GM23338 (cell line): ENCODE measurements at regions not wholly inside any gene's neighbourhood (a gene's known extent, or its start where the extent isn't known, plus 50 kb on each side); places are given as distances from the start of the nearest gene placed in this dataset.

Experiments used
- ATAC-seq: fragments of 200-7000 bp; cut with Tn5 transposase; 3 replicates; pipeline ENCODE4 v1.9.1; 2020
- DNase-seq: peaks from one replicate; pipeline ENCODE4 v3.0.0-alpha.2; 2015; ENCODE audit warnings: low spot score
- H2AFZ ChIP-seq: fragments of 200-600 bp; sonication (generic); 2 replicates; pipeline ENCODE4 v1.8.0; 2016; ENCODE audit warnings: antibody characterized with exemption, mild to moderate bottlenecking, moderate library complexity
- H3F3A ChIP-seq: fragments of 200-600 bp; sonication (generic); replicated peaks from 2 replicates; pipeline ENCODE4 v1.8.0; 2017; ENCODE audit warnings: antibody characterized with exemption, mixed run types, low read depth
- H3K27ac ChIP-seq: fragments of 200-600 bp; sonication (generic); 2 replicates; pipeline ENCODE4 v1.6.1; 2016; ENCODE audit warnings: low read depth
- H3K27me3 ChIP-seq: fragments of 200-600 bp; sonication (generic); 2 replicates; pipeline ENCODE4 v1.8.0; 2016; ENCODE audit warnings: mild to moderate bottlenecking, mixed run types, moderate library complexity; ENCODE audit not compliant: insufficient read depth
- H3K36me3 ChIP-seq: fragments of 200-600 bp; sonication (generic); 2 replicates; pipeline ENCODE4 v1.8.0; 2016; ENCODE audit warnings: mild to moderate bottlenecking; ENCODE audit not compliant: insufficient read depth
- H3K4me1 ChIP-seq: fragments of 200-600 bp; sonication (generic); 2 replicates; pipeline ENCODE4 v1.8.0; 2016; ENCODE audit warnings: mild to moderate bottlenecking, moderate library complexity; ENCODE audit not compliant: insufficient read depth
- H3K4me2 ChIP-seq: fragments of 200-600 bp; sonication (generic); 2 replicates; pipeline ENCODE4 v1.7.1; 2017; ENCODE audit warnings: mixed run types
- H3K4me3 ChIP-seq: fragments of 200-600 bp; sonication (generic); 2 replicates; pipeline ENCODE4 v1.6.1; 2016; ENCODE audit warnings: mixed run types
- H3K79me2 ChIP-seq: fragments of 200-600 bp; sonication (generic); replicated peaks from 2 replicates; pipeline ENCODE4 v1.8.0; 2017; ENCODE audit warnings: mild to moderate bottlenecking; ENCODE audit not compliant: insufficient read depth
- H3K9me2 ChIP-seq: fragments of 200-600 bp; sonication (generic); 2 replicates; pipeline ENCODE4 v1.8.0; 2017; ENCODE audit not compliant: insufficient read depth
- H4K20me1 ChIP-seq: fragments of 200-600 bp; sonication (generic); replicated peaks from 2 replicates; pipeline ENCODE4 v1.8.0; 2017; ENCODE audit warnings: mild to moderate bottlenecking; ENCODE audit not compliant: insufficient read depth
- H3K27ac Mint-ChIP-seq: 2 replicates; pipeline ENCODE4 v1.8.0; 2020; ENCODE audit warnings: inconsistent platforms, mild to moderate bottlenecking, moderate library complexity, mixed read lengths
- H3K27me3 Mint-ChIP-seq: 3 replicates; pipeline ENCODE4 v1.8.0; 2022; ENCODE audit warnings: low read depth, mild to moderate bottlenecking, moderate library complexity, mixed read lengths, inconsistent platforms; ENCODE audit not compliant: insufficient read depth, poor library complexity
- H3K36me3 Mint-ChIP-seq: 3 replicates; pipeline ENCODE4 v1.8.0; 2021; ENCODE audit warnings: low read depth, mild to moderate bottlenecking, inconsistent platforms, moderate library complexity, mixed read lengths
- H3K4me1 Mint-ChIP-seq: 3 replicates; pipeline ENCODE4 v1.8.0; 2020; ENCODE audit warnings: mild to moderate bottlenecking, inconsistent platforms, mixed read lengths
- H3K4me3 Mint-ChIP-seq: 3 replicates; pipeline ENCODE4 v1.8.0; 2021; ENCODE audit warnings: moderate library complexity, mild to moderate bottlenecking, inconsistent platforms, mixed read lengths
- H3K9me3 Mint-ChIP-seq: 3 replicates; pipeline ENCODE4 v1.8.0; 2020; ENCODE audit warnings: moderate library complexity, mild to moderate bottlenecking, inconsistent platforms, mixed read lengths
- CREB1 ChIP-seq: fragments of 250-450 bp; sonication (Bioruptor Pico); IDR thresholded peaks from 2 replicates; pipeline ENCODE4 v1.5.0; 2020; ENCODE audit warnings: low read depth, mild to moderate bottlenecking, moderate library complexity
- CTCF ChIP-seq, 2 experiments: fragments of 200-600 bp in 1 of 2; sonication (generic) in 1 of 2; conservative IDR thresholded peaks; 2 replicates each; pipeline versions ENCODE4 v1.5.1 to v1.6.1; 2016 to 2017; ENCODE audit warnings: antibody characterized with exemption in 2 of 2, low read depth in 2 of 2, mild to moderate bottlenecking in 2 of 2, moderate library complexity in 1 of 2
- ETS1 ChIP-seq: IDR thresholded peaks from 2 replicates; pipeline ENCODE4 v1.6.1; 2016; ENCODE audit warnings: antibody characterized with exemption
- EZH2 ChIP-seq: fragments of 200-600 bp; sonication (generic); IDR thresholded peaks from one replicate; pipeline ENCODE4 v1.8.0; 2017; ENCODE audit warnings: antibody characterized with exemption, mild to moderate bottlenecking, low read depth; ENCODE audit not compliant: unreplicated experiment
- EZH2phosphoT487 ChIP-seq: fragments of 200-600 bp; sonication (generic); IDR thresholded peaks from one replicate; pipeline ENCODE4 v1.8.1; 2018; ENCODE audit warnings: antibody characterized with exemption; ENCODE audit not compliant: unreplicated experiment
- JUNB ChIP-seq: IDR thresholded peaks from one replicate; pipeline ENCODE4 v1.6.1; 2016; ENCODE audit warnings: antibody characterized with exemption; ENCODE audit not compliant: unreplicated experiment
- NANOG ChIP-seq: IDR thresholded peaks from 2 replicates; pipeline ENCODE4 v1.6.1; 2016; ENCODE audit warnings: antibody characterized with exemption, borderline replicate concordance
- POLR2AphosphoS5 ChIP-seq: IDR thresholded peaks from 2 replicates; pipeline ENCODE4 v1.6.1; 2016; ENCODE audit warnings: antibody characterized with exemption, low read depth
- REST ChIP-seq: IDR thresholded peaks from one replicate; pipeline ENCODE4 v1.6.1; 2018; ENCODE audit warnings: antibody characterized with exemption; ENCODE audit not compliant: unreplicated experiment
- STAT1 ChIP-seq: IDR thresholded peaks from one replicate; pipeline ENCODE4 v1.6.1; 2016; ENCODE audit warnings: antibody characterized with exemption; ENCODE audit not compliant: unreplicated experiment
- ZNF114 ChIP-seq: fragments of 250-450 bp; sonication (Bioruptor Pico); IDR thresholded peaks from 2 replicates; pipeline ENCODE4 v1.5.0; 2020; ENCODE audit warnings: mild to moderate bottlenecking, moderate library complexity
- ZNF331 ChIP-seq: fragments of 250-450 bp; sonication (Bioruptor Pico); IDR thresholded peaks from 2 replicates; pipeline ENCODE4 v1.5.0; 2020; ENCODE audit warnings: low read depth, mild to moderate bottlenecking, moderate library complexity
- ZNF462 ChIP-seq: fragments of 250-450 bp; sonication (Bioruptor Pico); IDR thresholded peaks from 2 replicates; pipeline ENCODE4 v1.5.0; 2020; ENCODE audit warnings: mild to moderate bottlenecking, moderate library complexity

DNA sequence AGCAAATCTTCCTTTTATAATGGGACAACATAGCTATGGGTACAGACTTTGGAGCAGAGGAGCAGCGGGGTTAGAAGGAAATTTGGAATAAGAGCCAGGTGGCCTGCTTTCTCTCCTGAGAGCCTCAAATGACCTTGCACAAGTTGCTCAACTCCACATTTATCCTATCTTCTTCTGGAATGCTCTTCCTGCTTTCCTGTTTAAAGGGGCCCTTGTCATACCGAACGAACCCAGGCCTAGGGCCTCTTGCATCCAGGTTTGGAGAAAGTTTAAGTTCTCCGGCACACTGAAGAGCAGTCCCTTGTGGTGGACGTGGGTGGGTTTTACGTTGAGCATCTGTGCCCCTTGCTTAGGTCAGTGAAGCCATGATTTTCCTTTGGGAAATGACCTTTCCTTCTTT is 197.9 kb upstream of the NR3C1 start:
- TF ChIP-seq EZH2 (no peak), STAT1 (no peak), REST (no peak), ZNF331 (CRISPR knock-in tag) (no peak), ETS1 (no peak), ZNF462 (no peak), JUNB (no peak), ZNF114 (no peak), EZH2phosphoT487 (no peak), NANOG (no peak), CTCF (conservative IDR thresholded peaks at IDR 0.05; ENCODE audit: low read depth in 2 of 2) (no peak), CREB1 (no peak), POLR2AphosphoS5 (no peak)
- H3K36me3 Mint-ChIP-seq = no peaks in the 10 kb centered on the region
- H2AFZ ChIP-seq = no peak overlapping the region
- no peaks in the 10 kb centered on the region for H3K36me3 ChIP-seq
- no peaks in the 10 kb centered on the region for H3K27me3 Mint-ChIP-seq
- peaks cover 2% of the 10 kb centered on the region for H3K4me1 Mint-ChIP-seq
- peaks cover 31% of the 10 kb centered on the region for H3K9me2 ChIP-seq
- H4K20me1 ChIP-seq = no peaks in the 10 kb centered on the region
- no peaks in the 10 kb centered on the region for H3K9me3 Mint-ChIP-seq
- no peak overlapping the region for H3K27ac Mint-ChIP-seq
- H3K27ac ChIP-seq = no peak overlapping the region
- no peaks in the 10 kb centered on the region for H3F3A ChIP-seq
- no peak overlapping the region for H3K4me2 ChIP-seq
- no peak for DNase-seq
- no peak for ATAC-seq
- no peak overlapping the region for H3K4me3 Mint-ChIP-seq
- no peaks in the 10 kb centered on the region for H3K4me1 ChIP-seq
- H3K79me2 ChIP-seq = no peaks in the 10 kb centered on the region
- no peak overlapping the region for H3K4me3 ChIP-seq
- no peaks in the 10 kb centered on the region for H3K27me3 ChIP-seq
